CD4-positive, alpha-beta T cell treated with Interleukin-2 at 100 ng/mL for 4 hours (primary cell): ENCODE measurements at regions not wholly inside any gene's neighbourhood (a gene's known extent, or its start where the extent isn't known, plus 50 kb on each side); places are given as distances from the start of the nearest gene placed in this dataset.
"Not testable (repeated sequence)": the region's sequence is repeated elsewhere in the genome, so short reads cannot be mapped to it uniquely, and the experiment has no call there.

Source experiments
- DNase-seq: peaks from one replicate; pipeline ENCODE4 v3.0.0-alpha.2; 2020; ENCODE audit warnings: low spot score

- no peak for DNase-seq
Observed at GRCh38 chr2:16243411-16243996, 303.2 kb downstream of the MYCN start.

- no peak for DNase-seq
Observed at GRCh38 chr2:16242906-16243305, 302.6 kb downstream of the MYCN start.

- no peak for DNase-seq
Observed at GRCh38 chr2:16241166-16242160, 301.1 kb downstream of the MYCN start.

DNA sequence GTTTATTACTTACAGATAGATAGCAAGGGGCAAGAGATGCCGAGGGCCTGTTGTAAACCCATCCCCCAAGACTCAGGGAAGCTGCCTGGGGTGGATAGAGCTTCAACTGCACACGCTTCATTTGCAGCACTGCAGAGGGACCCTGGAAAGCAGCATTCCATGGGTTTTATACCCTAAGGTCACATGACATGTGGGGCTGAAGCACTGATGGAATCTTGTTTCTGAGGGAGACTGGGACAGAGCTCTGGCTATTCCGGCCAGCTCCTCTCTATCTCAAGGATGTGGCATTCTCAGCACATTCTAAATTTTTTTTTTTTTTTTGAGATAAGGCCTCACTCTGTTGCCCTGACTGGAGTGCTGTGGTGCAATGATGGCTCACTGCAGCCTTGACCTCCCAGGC is 300.1 kb downstream of the MYCN start:
- no peak for DNase-seq

DNA sequence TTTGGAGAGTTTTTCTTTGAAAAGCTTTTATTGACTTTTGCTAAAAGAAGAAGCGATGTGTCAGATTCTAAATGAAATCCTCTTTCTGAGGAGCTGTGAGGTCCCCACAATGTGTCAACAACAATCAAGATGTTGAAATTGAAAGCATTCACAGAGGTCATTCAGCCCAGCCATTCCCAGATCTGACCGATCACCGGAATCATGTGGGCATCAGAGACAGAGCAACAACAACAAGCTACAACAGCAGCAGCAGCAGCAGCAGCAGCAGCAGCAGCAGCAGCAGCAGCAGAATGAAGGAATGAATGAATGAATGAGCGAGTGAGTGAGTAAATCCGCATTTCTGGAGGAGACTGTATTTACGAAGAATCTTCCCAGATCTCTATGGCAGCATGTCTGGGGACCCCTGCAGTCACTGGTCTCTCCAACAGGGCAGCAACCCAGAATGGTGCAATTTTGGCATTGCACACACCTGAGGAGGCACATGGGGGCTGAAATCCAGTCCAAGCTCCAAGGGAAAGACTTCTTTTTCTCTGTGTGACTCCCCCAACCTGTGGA is 299.0 kb downstream of the MYCN start:
- no peak for DNase-seq

DNA sequence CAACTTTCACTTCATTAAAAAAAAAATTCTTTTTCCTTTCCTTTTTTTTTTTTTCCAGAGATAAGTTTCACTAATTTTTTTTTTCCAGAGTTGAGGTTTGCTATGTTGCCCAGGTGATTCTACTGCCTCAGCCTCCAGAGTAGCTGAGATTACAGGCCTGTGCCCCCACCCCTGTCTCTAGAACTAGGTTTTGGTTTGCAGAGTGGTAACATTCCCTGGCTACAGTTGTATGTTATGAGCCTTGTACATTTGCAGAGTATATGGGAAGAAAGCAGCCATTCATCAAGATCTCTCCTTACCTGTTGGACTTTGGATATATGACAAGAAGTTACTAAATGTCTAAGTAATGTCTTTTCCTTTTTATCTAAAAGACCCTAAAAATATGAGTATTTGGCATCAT is 298.4 kb downstream of the MYCN start:
- no peak for DNase-seq

GRCh38 chr2:16238001-16238761 is 297.8 kb downstream of the MYCN start:
- DNase-seq, result no peak

DNA sequence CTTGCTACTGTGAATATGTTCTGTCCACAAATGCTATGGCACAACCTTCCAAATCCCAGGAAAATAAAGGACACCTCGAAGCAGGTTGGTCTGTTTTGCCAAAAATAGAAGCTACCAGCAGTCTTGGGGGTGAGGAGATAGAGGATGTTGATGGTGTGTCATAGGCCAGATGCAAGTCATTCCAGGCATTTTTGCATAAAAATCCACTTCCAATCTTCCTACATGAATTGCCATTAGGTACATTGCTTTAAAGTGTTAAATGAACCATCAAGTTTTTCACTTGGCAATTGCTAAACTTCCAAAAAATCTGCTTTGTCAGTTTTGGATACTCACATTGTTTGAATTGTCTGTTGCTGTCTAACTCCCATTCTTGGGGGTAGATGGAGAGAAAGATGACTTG is 295.4 kb downstream of the MYCN start:
- DNase-seq, result no peak

- DNase-seq, result not testable (repeated sequence)
Observed at GRCh38 chr2:16235291-16235690, 294.9 kb downstream of the MYCN start.

DNA sequence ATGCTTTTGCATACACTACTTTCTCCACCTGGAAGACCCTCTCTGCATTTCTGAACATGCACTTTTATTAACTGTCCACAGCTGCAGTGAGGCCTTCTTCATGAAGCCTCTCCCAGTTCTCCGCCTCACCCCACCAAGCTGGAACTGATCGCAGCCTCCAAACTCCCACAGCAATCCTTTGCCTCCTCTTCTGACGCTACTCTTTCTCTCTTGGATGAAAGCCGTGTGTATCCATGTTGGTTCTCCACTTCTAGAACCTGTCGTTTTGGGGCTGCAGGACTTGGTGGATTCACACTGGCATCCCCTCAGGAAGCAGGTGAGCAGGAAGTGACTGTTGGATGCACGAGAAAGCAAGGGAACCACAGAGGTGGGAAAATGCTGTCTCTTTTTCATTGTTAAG is 288.6 kb downstream of the MYCN start:
- DNase-seq, result no peak

- no peak for DNase-seq
Observed at GRCh38 chr2:16228471-16228870, 288.1 kb downstream of the MYCN start.

- DNase-seq, result no peak
Observed at GRCh38 chr2:16227811-16228462, 287.6 kb downstream of the MYCN start.

DNA sequence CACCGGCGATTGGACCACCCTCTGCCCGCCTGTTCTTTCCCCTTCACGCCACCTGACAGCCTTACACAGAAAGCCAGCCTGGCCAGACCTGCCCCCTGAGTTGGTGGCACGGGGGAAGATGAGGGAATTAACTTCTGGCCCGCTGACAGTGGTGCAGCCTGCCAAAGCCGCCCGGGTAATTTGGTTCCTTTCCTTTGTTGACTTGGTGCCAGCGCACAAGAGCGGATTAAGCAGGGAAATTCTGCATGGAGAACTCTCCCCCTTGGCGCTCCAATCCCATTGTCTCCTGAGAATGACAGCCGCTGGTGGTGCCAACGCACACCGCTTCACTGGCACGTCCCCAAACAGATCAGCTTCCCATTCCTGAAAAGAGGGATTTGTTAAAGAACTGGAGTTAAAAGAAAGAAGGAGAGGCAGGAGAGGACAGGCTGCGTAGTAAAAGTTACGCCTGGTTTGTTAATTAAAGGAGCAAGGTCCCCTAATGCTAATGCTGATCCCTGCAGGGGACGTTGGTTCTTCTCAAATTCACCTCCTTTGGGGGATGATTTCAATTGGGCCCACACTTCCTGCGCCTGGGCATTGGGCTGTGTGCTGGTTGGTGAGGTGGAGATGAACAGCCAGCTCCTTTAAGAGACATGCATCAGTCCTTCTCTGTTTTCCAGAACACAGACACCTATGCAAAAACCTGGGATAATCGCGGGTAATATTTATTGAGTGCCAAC is 286.8 kb downstream of the MYCN start:
- no peak for DNase-seq

GRCh38 chr2:16226381-16226780 is 286.0 kb downstream of the MYCN start:
- no peak for DNase-seq

- no peak for DNase-seq
Observed at GRCh38 chr2:16225545-16225944, 285.2 kb downstream of the MYCN start.

DNA sequence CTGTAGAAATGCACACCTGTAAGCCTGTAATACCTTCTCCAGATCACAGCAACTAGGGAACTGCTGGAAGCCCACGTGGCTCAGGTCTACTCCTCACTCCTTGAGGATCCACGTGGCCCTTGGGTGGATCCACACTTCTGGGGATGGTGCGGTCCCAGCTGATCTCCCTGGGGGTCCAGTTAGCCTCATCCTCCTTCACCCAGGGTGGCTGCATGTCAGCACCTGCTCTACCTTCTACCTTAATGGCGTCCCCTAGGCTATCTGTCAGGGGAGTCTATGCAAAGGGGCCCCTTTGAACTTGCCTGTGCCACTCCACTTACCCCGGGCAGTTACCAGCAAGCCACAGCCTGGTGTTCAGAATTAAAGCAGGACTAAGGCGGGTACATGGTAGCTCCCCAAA is 284.7 kb downstream of the MYCN start:
- no peak for DNase-seq

DNA sequence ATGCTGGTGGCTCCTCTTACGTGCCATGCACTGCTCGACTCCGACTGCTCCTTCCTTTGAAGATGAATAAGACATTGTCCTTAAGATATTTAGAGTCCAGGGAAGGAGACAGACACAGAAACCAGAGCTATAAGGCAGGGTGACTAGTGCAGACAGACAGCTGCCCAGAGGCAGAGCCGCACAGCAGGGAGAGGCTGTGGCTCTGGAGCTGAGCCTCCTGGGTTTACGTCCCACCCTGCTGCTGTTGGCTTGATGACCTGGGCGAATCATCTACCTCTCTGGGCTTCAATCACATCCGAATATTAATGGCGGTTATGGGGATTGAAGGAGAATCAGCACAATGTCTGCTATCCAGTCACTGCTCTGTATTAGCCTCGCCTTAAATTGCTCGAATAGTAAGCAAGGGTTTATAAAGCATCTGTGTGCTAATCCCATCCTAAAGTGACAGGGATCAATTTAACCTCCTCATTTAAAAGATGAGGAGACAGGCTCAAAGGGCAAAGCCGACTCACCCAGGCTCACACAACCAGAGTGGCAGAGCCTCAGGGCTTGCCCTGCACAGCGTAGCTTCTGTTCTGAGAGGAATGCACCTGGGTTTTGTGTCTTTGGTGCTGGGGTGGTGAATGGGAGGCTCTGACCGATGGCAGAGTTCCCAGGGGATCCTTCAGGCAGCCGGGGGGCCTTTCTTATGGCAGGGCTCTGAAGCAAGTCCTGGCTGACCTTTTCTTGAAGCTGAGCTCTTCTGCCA is 284.1 kb downstream of the MYCN start:
- no peak for DNase-seq

DNA sequence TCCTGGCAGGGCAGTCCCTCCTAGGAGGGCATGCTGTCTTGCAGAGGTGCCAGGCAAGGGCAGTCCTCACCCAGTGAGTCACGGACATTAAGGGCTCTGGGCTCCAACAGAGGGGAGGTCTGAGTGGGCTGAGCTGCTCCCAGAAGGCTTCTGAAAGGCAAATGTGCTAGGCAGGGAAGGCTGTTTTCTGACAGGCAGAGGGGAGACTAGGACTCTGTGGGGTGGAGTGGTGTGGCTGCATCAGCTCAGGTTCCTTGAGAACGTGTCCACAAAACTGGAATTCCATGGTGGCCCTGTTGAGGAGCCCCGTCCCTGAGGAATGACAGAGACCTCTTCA is 283.5 kb downstream of the MYCN start:
- no peak for DNase-seq

DNA sequence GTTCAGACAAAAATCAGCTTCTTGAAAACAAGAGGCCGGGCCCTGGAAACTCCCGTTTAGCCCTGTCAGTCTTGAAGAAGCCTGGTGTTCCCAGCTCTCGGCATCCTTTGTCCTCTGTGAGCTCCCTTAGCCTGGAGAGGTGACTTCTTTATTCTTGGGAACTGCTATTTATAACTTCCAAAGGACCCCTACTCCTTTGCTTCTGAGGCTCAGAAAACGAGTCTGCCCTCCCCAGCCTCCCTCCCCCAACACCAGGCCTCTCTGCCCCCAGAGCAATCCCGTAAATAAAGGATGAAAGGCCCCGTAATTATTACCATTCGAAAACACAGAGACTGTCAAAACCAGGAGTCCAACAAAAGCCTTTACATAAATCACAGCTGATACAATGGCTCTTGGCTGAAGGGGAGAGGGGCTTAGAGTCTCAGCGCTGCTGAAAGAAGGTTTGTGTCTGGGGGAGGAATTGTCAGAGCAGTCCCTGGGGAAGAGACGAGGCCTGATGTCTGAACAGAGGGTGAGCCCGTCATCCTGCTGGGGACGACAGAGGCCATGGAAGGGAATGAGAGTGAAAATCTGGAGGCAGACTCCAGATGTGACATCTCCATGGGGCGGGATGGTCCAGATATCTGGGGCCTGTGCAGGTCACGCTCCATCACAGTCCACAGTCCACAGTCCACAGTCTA is 283.0 kb downstream of the MYCN start:
- no peak for DNase-seq

DNA sequence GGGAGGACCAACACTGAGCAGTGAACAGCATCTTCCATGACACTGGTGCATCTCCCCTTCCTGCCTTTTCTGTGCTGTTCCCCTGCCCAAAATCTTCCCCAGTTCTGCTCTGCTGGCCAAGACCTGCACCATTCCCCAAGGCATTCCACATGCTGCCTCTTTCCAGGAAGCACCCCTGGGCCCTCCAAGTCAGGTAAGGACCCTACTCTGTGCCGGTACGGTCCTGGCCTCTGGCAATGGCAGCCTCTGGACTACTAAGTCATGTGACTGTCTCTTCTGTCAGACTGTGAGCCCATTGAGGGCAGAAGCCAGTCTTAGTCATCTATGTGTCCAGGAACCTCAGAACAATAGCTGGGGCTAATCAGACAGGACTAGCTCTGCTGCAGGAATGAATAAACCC is 282.0 kb downstream of the MYCN start:
- no peak for DNase-seq
